PC-9 (cell line): ENCODE measurements at regions not wholly inside any gene's neighbourhood (a gene's known extent, or its start where the extent isn't known, plus 50 kb on each side); places are given as distances from the start of the nearest gene placed in this dataset.

ENCODE experiments used
- BruUV-seq: library from RNA; stranded (reverse); fragments of 400-500 nt; replicated peaks from 2 replicates; lab custom pipeline; 2021; lab: Mats Ljungman, UMichigan
- CTCF ChIA-PET: fragments of 300-600 bp; sonication (Branson Sonifier 250); formaldehyde crosslinking; loops from one replicate; lab custom pipeline; 2022; ENCODE audit warnings: antibody characterized with exemption; lab: Charles Lee
- POLR2A ChIA-PET: fragments of 300-600 bp; sonication (Branson Sonifier 250); formaldehyde crosslinking; loops from one replicate; lab custom pipeline; 2022; ENCODE audit warnings: antibody characterized with exemption; ENCODE audit not compliant: unreplicated experiment; lab: Charles Lee
- DNase-seq, 2 experiments: peaks; one replicate each; pipeline versions ENCODE4 v3.0.0 to v3.0.0-alpha.2; 2015 to 2022; ENCODE audit warnings: mixed read lengths in 1 of 2
- H2AFZ ChIP-seq: fragments of 200-600 bp; sonication (generic); 2 replicates; pipeline ENCODE4 v1.8.1; 2017; ENCODE audit warnings: antibody characterized with exemption
- H3F3A ChIP-seq: fragments of 200-600 bp; sonication (generic); 2 replicates; pipeline ENCODE4 v1.8.1; 2017; ENCODE audit warnings: antibody characterized with exemption, mild to moderate bottlenecking, low read depth; ENCODE audit not compliant: insufficient read depth
- H3K27ac ChIP-seq: fragments of 200-600 bp; sonication (generic); 2 replicates; pipeline ENCODE4 v1.6.1; 2016; ENCODE audit warnings: mixed run types
- H3K27me3 ChIP-seq: fragments of 200-600 bp; sonication (generic); 2 replicates; pipeline ENCODE4 v1.6.1; 2016; ENCODE audit warnings: low read depth, mixed run types; ENCODE audit not compliant: insufficient read depth
- H3K36me3 ChIP-seq: fragments of 200-600 bp; sonication (generic); 2 replicates; pipeline ENCODE4 v1.6.1; 2016; ENCODE audit warnings: low read depth, mixed run types
- H3K4me1 ChIP-seq: fragments of 200-600 bp; sonication (generic); replicated peaks from 2 replicates; pipeline ENCODE4 v1.6.1; 2016; ENCODE audit warnings: mixed run types; ENCODE audit not compliant: insufficient read depth
- H3K4me2 ChIP-seq: fragments of 200-600 bp; sonication (generic); 2 replicates; pipeline ENCODE4 v1.6.1; 2017; ENCODE audit warnings: mixed run types
- H3K4me3 ChIP-seq: fragments of 200-600 bp; sonication (generic); 2 replicates; pipeline ENCODE4 v1.6.1; 2016; ENCODE audit warnings: mixed run types
- H3K79me2 ChIP-seq: fragments of 200-600 bp; sonication (generic); 2 replicates; pipeline ENCODE4 v1.6.1; 2017; ENCODE audit warnings: low read depth, mixed run types
- H3K9me2 ChIP-seq: fragments of 200-600 bp; sonication (generic); 2 replicates; pipeline ENCODE4 v1.8.1; 2017; ENCODE audit warnings: mild to moderate bottlenecking; ENCODE audit not compliant: insufficient read depth
- H3K9me3 ChIP-seq: fragments of 200-600 bp; sonication (generic); 2 replicates; pipeline ENCODE4 v1.8.1; 2016; ENCODE audit warnings: low read depth; ENCODE audit not compliant: insufficient read depth
- H4K20me1 ChIP-seq: fragments of 200-600 bp; sonication (generic); 2 replicates; pipeline ENCODE4 v1.8.1; 2017; ENCODE audit not compliant: insufficient read depth
- EZH2 ChIP-seq: fragments of 200-600 bp; sonication (generic); IDR thresholded peaks from 2 replicates; pipeline ENCODE4 v1.8.0; 2017; ENCODE audit warnings: antibody characterized with exemption, low read depth
- intact Hi-C: fragments of 100-400 bp; cut with micrococcal nuclease; formaldehyde crosslinking; loops from one replicate; pipeline ENCODE4 v1.10.0; 2022; ENCODE audit not compliant: unreplicated experiment
- TF ChIP-seq, protein P1 (sequence below): fragments of 200-600 bp; sonication (generic); conservative IDR thresholded peaks from 2 replicates; pipeline ENCODE4 v1.6.1; 2017; ENCODE audit warnings: mixed run types, antibody characterized with exemption, mild to moderate bottlenecking, moderate library complexity

DNA sequence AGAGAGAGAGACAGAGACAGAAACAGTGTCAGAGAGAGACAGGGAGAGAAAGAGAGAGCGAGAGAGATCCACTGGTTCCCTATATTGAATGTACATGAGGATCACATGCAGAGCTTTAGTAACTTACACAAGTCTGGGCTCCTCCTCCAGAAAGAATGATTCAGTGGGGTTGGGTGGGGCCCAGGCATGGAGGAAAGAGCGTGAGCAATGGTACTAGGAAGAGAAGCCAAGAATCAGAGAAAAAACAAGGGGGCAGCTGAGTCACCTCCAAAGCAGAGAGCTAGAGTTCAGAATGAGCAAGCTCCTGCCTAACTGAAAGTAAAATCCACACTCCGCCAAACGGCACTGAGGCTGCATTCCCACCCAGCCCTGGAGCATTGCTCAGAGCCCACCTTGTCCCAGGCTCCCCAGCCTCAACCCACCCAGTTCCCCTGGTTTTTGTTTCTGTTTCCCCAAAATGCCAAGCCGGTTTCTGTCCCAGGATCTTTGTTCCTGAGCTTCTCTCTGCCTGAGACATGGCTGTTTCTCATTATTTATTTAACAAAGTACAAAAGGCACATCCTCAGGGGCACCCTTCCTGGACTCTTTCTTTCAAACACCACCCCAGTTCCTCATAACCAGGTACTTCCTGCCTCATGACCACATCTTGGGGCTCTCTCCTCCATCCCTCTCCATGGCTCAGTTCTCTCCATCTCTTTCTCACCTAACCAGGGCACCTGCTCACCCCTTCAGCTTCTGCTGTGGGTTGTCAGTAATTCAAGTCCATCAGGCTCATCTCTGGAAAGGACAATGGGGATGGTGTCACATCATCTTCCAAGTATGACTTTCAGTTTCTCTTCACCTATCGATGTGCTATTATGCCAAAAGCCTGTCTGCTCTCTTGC, 670.3 kb upstream of the TBX3 start:
- no TSS peak for BruUV-seq

DNA sequence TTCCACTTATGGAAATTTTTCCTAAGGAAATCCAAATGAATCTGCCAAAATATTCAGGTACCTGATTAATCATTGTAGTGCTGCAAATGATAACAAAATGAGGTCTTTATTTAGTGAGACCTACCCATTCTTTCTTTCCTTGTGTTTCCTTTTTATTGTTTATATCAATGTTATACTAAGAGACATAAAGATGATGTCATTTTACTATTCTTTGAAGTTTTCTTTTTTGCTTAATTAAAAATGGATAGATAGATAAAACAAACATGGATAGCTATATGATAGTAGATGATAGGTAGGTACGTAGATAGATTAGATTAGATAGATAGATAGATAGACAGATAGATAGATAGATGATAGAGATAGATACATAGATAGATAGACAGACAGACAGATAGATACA, 669.5 kb upstream of the TBX3 start:
- POLR2A ChIA-PET, result no interaction called here
- H2AFZ ChIP-seq, result no peak overlapping the region
- no peaks in the 10 kb centered on the region for H3K36me3 ChIP-seq
- H3K79me2 ChIP-seq, result no peaks in the 10 kb centered on the region
- intact Hi-C loops, result no loop called here
- no peak for DNase-seq
- no peaks in the 10 kb centered on the region for H3K9me2 ChIP-seq
- BruUV-seq, result no TSS peak
- peaks cover 7% of the 10 kb centered on the region; the same call in 1 of the 2 replicates for H3K4me1 ChIP-seq
- no peaks in the 10 kb centered on the region for H3K9me3 ChIP-seq
- no peaks in the 10 kb centered on the region for H3F3A ChIP-seq
- CTCF ChIA-PET, result no interaction called here
- TF ChIP-seq, protein P1, sequence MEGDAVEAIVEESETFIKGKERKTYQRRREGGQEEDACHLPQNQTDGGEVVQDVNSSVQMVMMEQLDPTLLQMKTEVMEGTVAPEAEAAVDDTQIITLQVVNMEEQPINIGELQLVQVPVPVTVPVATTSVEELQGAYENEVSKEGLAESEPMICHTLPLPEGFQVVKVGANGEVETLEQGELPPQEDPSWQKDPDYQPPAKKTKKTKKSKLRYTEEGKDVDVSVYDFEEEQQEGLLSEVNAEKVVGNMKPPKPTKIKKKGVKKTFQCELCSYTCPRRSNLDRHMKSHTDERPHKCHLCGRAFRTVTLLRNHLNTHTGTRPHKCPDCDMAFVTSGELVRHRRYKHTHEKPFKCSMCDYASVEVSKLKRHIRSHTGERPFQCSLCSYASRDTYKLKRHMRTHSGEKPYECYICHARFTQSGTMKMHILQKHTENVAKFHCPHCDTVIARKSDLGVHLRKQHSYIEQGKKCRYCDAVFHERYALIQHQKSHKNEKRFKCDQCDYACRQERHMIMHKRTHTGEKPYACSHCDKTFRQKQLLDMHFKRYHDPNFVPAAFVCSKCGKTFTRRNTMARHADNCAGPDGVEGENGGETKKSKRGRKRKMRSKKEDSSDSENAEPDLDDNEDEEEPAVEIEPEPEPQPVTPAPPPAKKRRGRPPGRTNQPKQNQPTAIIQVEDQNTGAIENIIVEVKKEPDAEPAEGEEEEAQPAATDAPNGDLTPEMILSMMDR, result no peak
- TF ChIP-seq EZH2, result no peak
- H3K27me3 ChIP-seq, result no peaks in the 10 kb centered on the region
- no peak overlapping the region for H3K4me3 ChIP-seq
- H3K4me2 ChIP-seq, result peak overlapping the region; percentile 80; the same call in 1 of the 2 replicates
- no peak overlapping the region for H3K27ac ChIP-seq
- no peaks in the 10 kb centered on the region for H4K20me1 ChIP-seq

More for the DNA sequence above, 670.3 kb upstream of the TBX3 start:
- ChIA-PET POLR2A (interaction anchor here (0.6 kb wide), 1 partner anchor 107 kb away, joined by 31 read pairs; no protein-coding TSS in a partner anchor), CTCF (no interaction called here)
- peak in 1 of 2 experiments; percentile 66 for DNase-seq
- intact Hi-C loops, result no loop called here
- no peaks in the 10 kb centered on the region for H3K27me3 ChIP-seq
- H3K36me3 ChIP-seq, result no peaks in the 10 kb centered on the region
- H3K79me2 ChIP-seq, result no peaks in the 10 kb centered on the region
- H3F3A ChIP-seq, result no peaks in the 10 kb centered on the region
- no peaks in the 10 kb centered on the region for H3K9me2 ChIP-seq
- H3K4me2 ChIP-seq, result peak overlapping the region; percentile 80
- H3K27ac ChIP-seq, result peak overlapping the region; percentile 78
- peak overlapping the region; percentile 49 for H3K4me3 ChIP-seq
- H3K4me1 ChIP-seq, result peaks cover 7% of the 10 kb centered on the region; the same call in 1 of the 2 replicates
- no peaks in the 10 kb centered on the region for H4K20me1 ChIP-seq
- no peak for TF ChIP-seq EZH2
- TF ChIP-seq, protein P1, result no peak
- H3K9me3 ChIP-seq, result no peaks in the 10 kb centered on the region
- H2AFZ ChIP-seq, result 0 out of 2 replicates have a peak overlapping the region, but pooled peaks have one; percentile 68

DNA sequence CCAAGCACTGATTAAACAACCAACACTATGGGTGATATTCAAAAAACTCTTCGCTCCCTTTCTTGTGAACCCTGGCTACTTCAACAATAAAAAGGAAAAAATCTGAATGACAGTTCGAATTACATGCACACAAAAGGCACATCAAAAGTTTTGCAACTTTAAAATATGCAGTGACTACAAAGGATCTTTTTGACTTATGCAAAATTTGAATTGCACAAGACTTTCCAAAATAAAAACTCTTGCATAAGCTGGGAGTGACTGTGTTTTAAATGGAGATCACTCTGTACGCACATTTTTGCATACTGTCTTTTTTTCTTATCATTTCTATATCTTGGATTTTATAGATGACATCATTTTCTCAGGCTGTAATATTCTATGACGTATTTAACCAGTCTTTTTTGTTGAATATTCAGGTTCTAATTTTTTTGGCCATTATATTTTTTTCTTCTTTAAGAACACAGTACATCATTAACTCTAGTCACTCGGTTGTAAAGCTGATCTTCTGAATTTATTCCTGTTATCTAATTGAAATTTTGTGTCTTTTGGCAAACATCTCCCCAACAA, 667.6 kb upstream of the TBX3 start:
- Histone ChIP-seq H3K27ac (no peak overlapping the region), H3K4me1 (peaks cover 7% of the 10 kb centered on the region; the same call in 1 of the 2 replicates), H3K4me3 (no peak overlapping the region), H2AFZ (no peak overlapping the region), H3K9me3 (no peaks in the 10 kb centered on the region), H3K9me2 (no peaks in the 10 kb centered on the region), H3F3A (no peaks in the 10 kb centered on the region), H4K20me1 (no peaks in the 10 kb centered on the region), H3K27me3 (no peaks in the 10 kb centered on the region), H3K36me3 (no peaks in the 10 kb centered on the region), H3K79me2 (no peaks in the 10 kb centered on the region), H3K4me2 (no peak overlapping the region)
- TF ChIP-seq, protein P1, result no peak
- TF ChIP-seq EZH2, result no peak
- peak in 1 of 2 experiments; percentile 37 for DNase-seq
- BruUV-seq, result no TSS peak
- CTCF ChIA-PET, result no interaction called here
- POLR2A ChIA-PET, result no interaction called here
- intact Hi-C loops, result no loop called here
